ENCODE measurements at regions not wholly inside any gene's neighbourhood (a gene's known extent, or its start where the extent isn't known, plus 50 kb on each side); places are given as distances from the start of the nearest gene placed in this dataset.
"Not testable (repeated sequence)": the region's sequence is repeated elsewhere in the genome, so short reads cannot be mapped to it uniquely, and the experiment has no call there.

DNA sequence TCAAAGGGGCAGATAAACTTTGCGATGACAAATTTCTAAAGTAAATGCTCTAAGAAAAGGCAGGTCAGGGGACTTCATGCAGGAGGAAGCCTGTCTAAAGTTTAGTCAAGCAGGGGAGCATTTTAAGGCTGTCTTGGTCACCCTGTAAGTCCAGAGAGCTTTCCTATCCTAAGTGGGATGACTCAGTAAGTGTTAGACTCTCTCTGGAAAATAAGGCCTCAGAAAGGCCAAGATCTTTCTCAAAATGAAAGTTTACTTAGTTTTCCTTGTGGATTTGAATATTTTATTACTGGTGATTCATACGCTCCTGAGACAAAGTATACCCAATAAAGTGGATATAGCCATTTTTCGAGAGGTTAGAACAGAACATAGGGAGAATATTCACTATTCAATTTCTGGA is 806.9 kb upstream of the CDH9 start:
- DNase-seq (ENCODE audit: extremely low read depth, low read depth) = no peak

- DNase-seq (ENCODE audit: extremely low read depth, low read depth) = not testable (repeated sequence)
Observed at GRCh38 chr5:27836704-27837103, 798.3 kb upstream of the CDH9 start.

DNA sequence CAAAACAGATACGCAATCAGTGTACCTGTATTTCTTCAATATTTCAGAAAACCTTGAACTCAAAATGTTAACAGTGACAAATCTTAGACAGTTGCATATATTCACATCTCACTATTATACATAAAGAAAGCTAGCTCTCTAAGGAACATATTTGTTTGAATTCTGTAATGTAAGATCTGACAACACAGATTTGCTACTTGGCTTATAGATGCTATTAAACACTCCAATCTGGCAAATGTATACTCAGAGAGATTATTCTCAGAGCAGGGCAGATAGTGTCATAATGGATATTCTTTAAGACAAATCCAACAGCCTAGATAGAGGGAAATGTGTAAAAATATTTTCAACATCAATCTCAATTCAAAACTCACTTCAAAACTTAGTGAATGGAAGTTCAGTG is 794.5 kb upstream of the CDH9 start:
- no peak for DNase-seq (ENCODE audit: extremely low read depth, low read depth)

DNA sequence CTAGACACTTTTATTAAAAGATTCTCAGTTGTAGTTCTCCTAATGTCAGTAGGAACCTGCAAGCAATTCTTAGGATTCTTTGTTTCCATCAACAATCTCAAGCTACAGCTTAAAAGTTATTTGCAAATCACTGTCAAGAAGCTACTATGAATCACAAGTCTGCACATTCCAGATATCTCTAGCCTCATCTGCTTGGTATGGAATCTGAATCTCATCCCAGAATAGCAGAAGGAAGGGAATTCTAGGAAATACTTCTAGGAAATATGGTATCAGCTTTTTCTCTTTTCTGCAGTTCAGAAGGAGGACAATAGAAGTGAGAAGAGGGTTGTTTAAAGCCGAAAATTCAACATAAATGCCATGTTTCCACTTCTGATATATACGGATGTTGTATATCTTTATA is 792.2 kb upstream of the CDH9 start:
- no peak for DNase-seq (ENCODE audit: extremely low read depth, low read depth)

GRCh38 chr5:27821681-27822080 is 783.3 kb upstream of the CDH9 start:
- no peak for DNase-seq (ENCODE audit: extremely low read depth, low read depth)

GRCh38 chr5:27818888-27819287 is 780.5 kb upstream of the CDH9 start:
- DNase-seq (ENCODE audit: extremely low read depth, low read depth) = no peak

GRCh38 chr5:27814983-27815382 is 776.6 kb upstream of the CDH9 start:
- DNase-seq (ENCODE audit: extremely low read depth, low read depth) = no peak

DNA sequence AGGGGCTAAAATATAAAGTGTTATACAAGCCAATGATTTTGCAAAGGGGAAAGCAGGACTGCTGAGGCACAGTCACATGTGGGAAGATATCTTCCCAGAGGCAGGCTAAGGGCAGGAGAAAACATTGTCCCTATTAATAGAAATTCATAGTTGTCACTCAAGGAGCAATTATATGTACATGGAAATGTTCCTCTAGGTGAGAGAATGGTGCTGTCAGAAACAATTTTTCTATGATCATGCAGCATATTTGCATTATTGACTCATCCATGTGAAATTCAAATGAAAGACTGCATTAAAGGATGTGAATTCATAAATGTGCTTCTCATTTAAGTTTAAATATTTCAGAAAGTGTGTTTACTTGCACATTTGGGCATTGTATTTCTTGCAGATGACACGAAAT is 775.9 kb upstream of the CDH9 start:
- DNase-seq (ENCODE audit: extremely low read depth, low read depth) = no peak

DNA sequence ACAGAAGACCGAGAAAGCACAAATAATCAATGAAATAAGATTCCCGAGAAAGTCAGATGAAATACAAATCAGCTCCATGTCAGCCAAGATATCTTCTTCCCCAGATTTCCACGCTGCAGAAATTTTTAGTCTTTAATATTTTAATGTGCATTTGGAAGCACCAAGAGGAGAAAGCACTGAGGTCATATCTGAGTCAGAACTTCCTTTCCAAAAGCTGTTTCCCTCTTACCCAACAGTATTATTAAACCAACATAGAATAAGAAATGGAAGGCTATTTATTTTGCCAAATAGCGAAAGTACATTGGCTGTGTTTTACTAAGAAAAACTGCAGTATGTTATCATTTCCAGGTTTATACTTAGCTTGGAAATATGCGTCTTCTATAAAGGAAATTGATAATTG is 772.1 kb upstream of the CDH9 start:
- DNase-seq (ENCODE audit: extremely low read depth, low read depth) = no peak

DNA sequence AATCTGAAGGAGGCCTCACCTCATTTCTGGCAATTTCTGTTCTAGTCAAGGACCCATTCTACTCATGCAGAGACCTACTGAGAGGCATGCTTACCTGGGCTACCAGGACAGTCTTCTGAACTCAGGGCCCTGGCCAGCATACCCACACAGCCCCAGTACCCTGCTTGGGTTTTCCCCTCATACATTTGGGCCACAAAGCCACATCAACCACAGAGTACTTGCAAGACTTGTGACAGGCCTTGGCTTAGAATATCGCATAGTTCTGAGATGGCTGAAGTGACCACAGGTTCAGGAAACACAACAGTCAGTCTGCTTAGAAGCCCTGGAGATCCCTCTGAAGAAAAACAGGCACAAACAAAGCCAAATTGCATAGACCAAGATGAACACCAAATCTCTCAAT is 758.8 kb upstream of the CDH9 start:
- no peak for DNase-seq (ENCODE audit: extremely low read depth, low read depth)

DNA sequence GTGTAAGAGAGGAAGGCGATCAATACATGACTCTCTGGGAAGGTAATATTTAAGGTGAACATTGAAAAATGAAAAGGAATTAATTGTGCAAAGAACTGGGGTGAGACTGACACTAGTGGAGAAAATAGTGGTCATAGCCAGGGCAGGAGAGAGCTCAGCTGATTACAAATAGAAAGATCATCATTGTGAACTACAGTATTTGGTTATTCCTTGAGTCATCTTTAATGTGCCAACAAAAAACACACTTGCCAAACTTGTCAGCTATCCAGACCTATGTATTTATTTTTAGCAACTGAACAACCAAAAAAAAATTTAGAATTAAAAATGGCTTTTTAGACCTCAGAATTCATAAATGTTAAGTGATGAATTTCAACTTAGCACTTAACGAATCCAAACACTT is 749.8 kb upstream of the CDH9 start:
- no peak for DNase-seq (ENCODE audit: extremely low read depth, low read depth)

DNA sequence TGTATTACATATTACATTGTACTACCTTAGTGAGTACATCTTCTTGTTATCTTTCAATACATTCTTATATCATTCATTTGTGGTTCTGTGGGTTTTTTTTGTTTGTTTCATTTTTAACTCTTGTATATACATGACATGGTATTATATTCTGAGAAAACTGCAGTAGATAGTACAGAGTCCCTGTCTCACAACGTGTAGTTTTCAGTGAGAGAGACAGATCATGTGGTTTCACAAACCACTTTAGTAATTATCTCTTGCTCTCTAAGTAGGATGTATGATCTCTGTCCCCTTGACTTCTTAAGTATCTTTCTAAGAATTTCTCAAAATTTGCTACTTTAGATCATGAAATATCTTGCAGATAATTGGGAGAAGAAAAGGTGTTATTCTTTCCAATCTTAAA is 745.9 kb upstream of the CDH9 start:
- DNase-seq (ENCODE audit: extremely low read depth, low read depth) = no peak

DNA sequence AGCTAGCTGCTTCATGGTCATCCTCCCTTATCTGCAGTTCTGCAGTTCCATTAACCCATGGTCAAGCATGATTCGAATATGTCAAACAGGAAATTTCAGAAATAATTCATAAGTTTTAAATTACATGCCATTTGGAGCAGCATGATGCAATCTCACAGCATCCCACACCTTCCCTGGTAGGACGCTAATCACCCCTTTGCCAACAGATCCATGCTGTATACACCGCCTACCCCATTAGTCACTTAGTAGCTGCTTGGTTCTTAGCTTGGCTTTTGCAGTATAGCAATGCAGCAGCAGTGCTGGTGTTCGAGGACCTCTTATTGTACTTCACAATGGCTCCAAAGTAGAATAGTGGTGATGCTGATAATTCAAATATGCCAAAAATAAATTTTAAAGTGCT is 739.7 kb upstream of the CDH9 start:
- no peak for DNase-seq (ENCODE audit: extremely low read depth, low read depth)

DNA sequence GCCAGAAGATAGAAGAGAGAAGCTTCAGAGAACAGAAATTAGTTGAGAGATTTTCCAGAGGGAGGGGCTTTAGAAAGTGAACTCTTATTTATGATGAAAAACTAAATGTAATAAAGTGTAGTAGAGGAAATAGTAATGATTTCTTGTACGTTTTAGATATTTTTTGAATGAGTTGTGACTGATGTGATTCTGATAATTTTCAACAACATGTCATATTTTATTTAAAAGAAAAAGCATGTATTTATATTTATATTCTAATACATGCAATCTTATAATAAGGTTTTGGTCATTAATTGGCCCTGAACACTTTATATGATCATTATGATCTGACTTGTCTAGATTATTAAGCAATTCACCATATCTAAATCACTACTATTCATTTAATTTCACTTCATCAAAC is 735.2 kb upstream of the CDH9 start:
- no peak for DNase-seq (ENCODE audit: extremely low read depth, low read depth)

GRCh38 chr5:27773166-27773565 is 734.8 kb upstream of the CDH9 start:
- DNase-seq (ENCODE audit: extremely low read depth, low read depth) = no peak

DNA sequence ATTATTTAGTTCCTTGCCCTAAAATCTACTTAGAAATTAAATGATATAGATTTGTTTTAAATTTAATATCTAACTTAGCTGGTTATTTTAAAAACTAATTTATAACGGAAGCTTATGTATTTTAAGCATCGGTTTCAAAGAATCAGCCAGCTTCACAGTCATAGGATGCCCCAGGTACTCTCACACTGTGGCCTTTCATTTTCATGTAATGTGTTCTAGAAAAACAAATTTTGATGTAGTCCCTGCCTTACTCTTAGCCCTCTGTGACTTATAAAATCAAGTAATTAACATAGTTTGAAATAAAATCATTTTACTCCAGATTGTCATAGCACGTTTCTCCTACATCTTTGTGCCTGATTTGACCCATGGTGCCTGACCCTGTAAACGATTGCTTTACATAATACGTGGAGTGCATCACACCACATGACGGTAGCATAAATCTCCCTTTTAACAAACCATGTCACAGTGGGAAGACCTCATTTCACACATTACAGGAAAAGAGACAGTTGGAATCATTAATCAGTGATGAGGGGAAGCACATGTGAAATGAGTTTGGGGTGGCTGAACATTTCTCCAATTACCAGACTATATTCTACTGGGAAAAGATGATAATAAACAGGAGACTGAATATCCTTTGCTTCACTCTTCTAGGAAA is 731.5 kb upstream of the CDH9 start:
- no peak for DNase-seq (ENCODE audit: extremely low read depth, low read depth)

DNA sequence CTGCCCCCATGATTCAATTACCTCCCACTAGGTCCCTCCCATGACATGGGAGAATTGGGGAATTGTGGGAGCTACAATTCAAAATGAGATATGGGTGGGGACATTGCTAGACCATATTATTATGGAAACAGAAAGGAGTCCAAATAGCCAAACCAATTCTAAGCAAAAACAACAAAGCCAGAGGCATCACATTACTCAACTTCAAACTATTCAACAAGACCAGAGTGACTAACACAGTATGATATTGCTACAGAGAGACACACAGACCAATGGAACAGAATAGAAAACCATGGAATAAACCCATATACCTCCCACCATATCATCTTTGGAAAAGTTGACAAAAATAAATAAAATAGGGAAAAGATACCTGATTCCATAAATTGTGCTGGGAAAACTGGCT is 710.5 kb upstream of the CDH9 start:
- no peak for DNase-seq (ENCODE audit: extremely low read depth, low read depth)

- DNase-seq (ENCODE audit: extremely low read depth, low read depth) = not testable (repeated sequence)
Observed at GRCh38 chr5:27743383-27743979, 705.1 kb upstream of the CDH9 start.

- no peak for DNase-seq (ENCODE audit: extremely low read depth, low read depth)
Observed at GRCh38 chr5:27742805-27743204, 704.4 kb upstream of the CDH9 start.

- DNase-seq (ENCODE audit: extremely low read depth, low read depth) = no peak
Observed at GRCh38 chr5:27734838-27735237, 696.5 kb upstream of the CDH9 start.

- no peak for DNase-seq (ENCODE audit: extremely low read depth, low read depth)
Observed at GRCh38 chr5:27733237-27733636, 694.9 kb upstream of the CDH9 start.

DNA sequence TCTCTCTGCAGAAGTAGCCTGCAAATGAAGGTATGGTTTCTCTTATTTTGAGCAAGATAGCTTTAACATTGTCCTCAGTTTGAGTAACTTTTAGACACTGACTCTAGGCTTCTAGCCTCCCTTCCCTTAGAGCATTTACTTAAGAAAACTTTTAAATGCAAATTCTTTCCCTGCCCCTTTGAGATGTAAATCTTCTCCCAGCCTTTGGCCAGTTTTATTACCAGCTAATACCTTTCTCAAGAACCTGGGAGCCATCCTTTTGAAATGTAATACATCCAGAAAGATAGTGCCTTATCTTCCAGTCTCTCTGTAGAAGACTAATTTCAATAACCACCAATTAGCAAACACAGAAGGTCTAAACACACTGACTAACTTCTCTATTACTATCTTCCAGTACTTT is 688.9 kb upstream of the CDH9 start:
- DNase-seq (ENCODE audit: extremely low read depth, low read depth) = no peak

GRCh38 chr5:27722337-27722736 is 684.0 kb upstream of the CDH9 start:
- DNase-seq (ENCODE audit: extremely low read depth, low read depth) = no peak

Measured in NCI-H460 (cell line).